Activated T-cell treated with anti-CD3 and anti-CD28 coated beads, Interleukin-2, amount 50 U/mL, for 72 hours (primary cell): ENCODE measurements at regions not wholly inside any gene's neighbourhood (a gene's known extent, or its start where the extent isn't known, plus 50 kb on each side); places are given as distances from the start of the nearest gene placed in this dataset.

Experiments
- ATAC-seq, 2 donors: fragments of 150-1000 bp; cut with Tn5 transposase; replicated peaks in 1 of 2; 2 replicates each; pipeline ENCODE4 v1.10.0; 2021; ENCODE audit warnings: moderate library complexity in 2 of 2, mild to moderate bottlenecking in 1 of 2
- DNase-seq, 2 donors: peaks; one replicate each; pipeline ENCODE4 v3.0.0; 2021 to 2022; ENCODE audit warnings: mixed read lengths in 1 of 2
- H3K27ac Mint-ChIP-seq: one replicate; pipeline ENCODE4 v1.8.0; 2022; ENCODE audit warnings: mild to moderate bottlenecking, moderate library complexity, mixed read lengths
- H3K27me3 Mint-ChIP-seq: one replicate; pipeline ENCODE4 v1.8.0; 2022; ENCODE audit warnings: low read depth, mixed read lengths
- H3K36me3 Mint-ChIP-seq, 2 donors: one replicate each; pipeline ENCODE4 v1.8.0; 2022; ENCODE audit warnings: mixed read lengths in 2 of 2, mild to moderate bottlenecking in 1 of 2; ENCODE audit not compliant: insufficient read depth in 2 of 2
- H3K4me1 Mint-ChIP-seq: one replicate; pipeline ENCODE4 v1.8.0; 2022; ENCODE audit warnings: low read depth, mixed read lengths
- H3K4me3 Mint-ChIP-seq, 2 donors: one replicate each; pipeline ENCODE4 v1.8.0; 2022; ENCODE audit warnings: mild to moderate bottlenecking in 2 of 2, mixed read lengths in 2 of 2, moderate library complexity in 2 of 2
- H3K9me3 Mint-ChIP-seq, 2 donors: one replicate each; pipeline ENCODE4 v1.8.0; 2022; ENCODE audit warnings: mixed read lengths in 2 of 2

GRCh38 chr10:44492678-44493077 is 107.8 kb upstream of the CXCL12 start:
- Mint-ChIP-seq H3K9me3 (peaks cover 5 to 12% of the 10 kb centered on the region in 2 donors), H3K4me1 (no peaks in the 10 kb centered on the region), H3K27ac (no peak overlapping the region), H3K27me3 (no peaks in the 10 kb centered on the region), H3K4me3 (no peak overlapping the region), H3K36me3 (no peaks in the 10 kb centered on the region)
- no peak for ATAC-seq
- no peak for DNase-seq

GRCh38 chr10:44498222-44498621 is 113.3 kb upstream of the CXCL12 start:
- Mint-ChIP-seq H3K9me3 (peaks cover 0 to 2% of the 10 kb centered on the region in 2 donors), H3K36me3 (no peaks in the 10 kb centered on the region), H3K4me1 (no peaks in the 10 kb centered on the region), H3K4me3 (no peak overlapping the region), H3K27ac (no peak overlapping the region), H3K27me3 (no peaks in the 10 kb centered on the region)
- DNase-seq, result no peak
- no peak for ATAC-seq

- H3K9me3 Mint-ChIP-seq, result peaks cover 0 to 2% of the 10 kb centered on the region in 2 donors
- no peaks in the 10 kb centered on the region for H3K36me3 Mint-ChIP-seq
- no peaks in the 10 kb centered on the region for H3K4me1 Mint-ChIP-seq
- no peaks in the 10 kb centered on the region for H3K27me3 Mint-ChIP-seq
- H3K27ac Mint-ChIP-seq, result no peak overlapping the region
- no peak overlapping the region for H3K4me3 Mint-ChIP-seq
- no peak for ATAC-seq
- no peak for DNase-seq
These were observed 115.6 kb upstream of the CXCL12 start for GRCh38 chr10:44500451-44500850.

GRCh38 chr10:44506386-44506785 is 121.5 kb upstream of the CXCL12 start:
- no peak for DNase-seq
- Mint-ChIP-seq H3K4me3 (no peak overlapping the region), H3K27ac (no peak overlapping the region), H3K4me1 (no peaks in the 10 kb centered on the region), H3K9me3 (no peaks in the 10 kb centered on the region), H3K27me3 (no peaks in the 10 kb centered on the region), H3K36me3 (no peaks in the 10 kb centered on the region)
- no peak for ATAC-seq

- Mint-ChIP-seq H3K4me1 (no peaks in the 10 kb centered on the region), H3K4me3 (no peak overlapping the region), H3K27me3 (no peaks in the 10 kb centered on the region), H3K36me3 (no peaks in the 10 kb centered on the region), H3K9me3 (no peaks in the 10 kb centered on the region), H3K27ac (no peak overlapping the region)
- DNase-seq (no peak), ATAC-seq (no peak)
These were observed 125.7 kb upstream of the CXCL12 start for GRCh38 chr10:44510379-44511115.

GRCh38 chr10:44511166-44511565 is 126.3 kb upstream of the CXCL12 start:
- Mint-ChIP-seq H3K9me3 (peaks cover 0 to 2% of the 10 kb centered on the region in 2 donors), H3K4me3 (no peak overlapping the region), H3K36me3 (no peaks in the 10 kb centered on the region), H3K27ac (no peak overlapping the region), H3K27me3 (no peaks in the 10 kb centered on the region), H3K4me1 (no peaks in the 10 kb centered on the region)
- ATAC-seq (no peak), DNase-seq (no peak)

GRCh38 chr10:44511601-44512000 is 126.7 kb upstream of the CXCL12 start:
- H3K27me3 Mint-ChIP-seq, result no peaks in the 10 kb centered on the region
- H3K4me3 Mint-ChIP-seq, result no peak overlapping the region
- ATAC-seq (no peak), DNase-seq (no peak)
- H3K4me1 Mint-ChIP-seq, result no peaks in the 10 kb centered on the region
- no peaks in the 10 kb centered on the region for H3K36me3 Mint-ChIP-seq
- H3K27ac Mint-ChIP-seq, result no peak overlapping the region
- H3K9me3 Mint-ChIP-seq, result peaks cover 0 to 2% of the 10 kb centered on the region in 2 donors

- no peaks in the 10 kb centered on the region for H3K27me3 Mint-ChIP-seq
- no peak for DNase-seq
- H3K36me3 Mint-ChIP-seq, result no peaks in the 10 kb centered on the region
- H3K4me3 Mint-ChIP-seq, result no peak overlapping the region
- no peak overlapping the region for H3K27ac Mint-ChIP-seq
- H3K9me3 Mint-ChIP-seq, result peaks cover 0 to 2% of the 10 kb centered on the region in 2 donors
- no peaks in the 10 kb centered on the region for H3K4me1 Mint-ChIP-seq
- no peak for ATAC-seq
These were observed 127.6 kb upstream of the CXCL12 start for GRCh38 chr10:44512431-44513022.

- ATAC-seq (no peak), DNase-seq (no peak)
- Mint-ChIP-seq H3K27ac (no peak overlapping the region), H3K9me3 (peaks cover 0 to 2% of the 10 kb centered on the region in 2 donors), H3K27me3 (no peaks in the 10 kb centered on the region), H3K4me3 (no peak overlapping the region), H3K36me3 (no peaks in the 10 kb centered on the region), H3K4me1 (no peaks in the 10 kb centered on the region)
These were observed 128.7 kb upstream of the CXCL12 start for GRCh38 chr10:44513591-44513990.

GRCh38 chr10:44516891-44517290 is 132.0 kb upstream of the CXCL12 start:
- Mint-ChIP-seq H3K4me3 (no peak overlapping the region), H3K27ac (no peak overlapping the region), H3K27me3 (no peaks in the 10 kb centered on the region), H3K9me3 (peaks cover 0 to 2% of the 10 kb centered on the region in 2 donors), H3K4me1 (no peaks in the 10 kb centered on the region), H3K36me3 (no peaks in the 10 kb centered on the region)
- no peak for DNase-seq
- no peak for ATAC-seq

- H3K4me3 Mint-ChIP-seq, result no peak overlapping the region
- peaks cover 0 to 2% of the 10 kb centered on the region in 2 donors for H3K9me3 Mint-ChIP-seq
- H3K36me3 Mint-ChIP-seq, result no peaks in the 10 kb centered on the region
- H3K27ac Mint-ChIP-seq, result no peak overlapping the region
- ATAC-seq, result no peak
- no peak for DNase-seq
- no peaks in the 10 kb centered on the region for H3K27me3 Mint-ChIP-seq
- H3K4me1 Mint-ChIP-seq, result no peaks in the 10 kb centered on the region
These were observed 132.7 kb upstream of the CXCL12 start for GRCh38 chr10:44517635-44518034.

- H3K27ac Mint-ChIP-seq, result no peak overlapping the region
- no peaks in the 10 kb centered on the region for H3K27me3 Mint-ChIP-seq
- ATAC-seq, result no peak
- H3K36me3 Mint-ChIP-seq, result no peaks in the 10 kb centered on the region
- no peaks in the 10 kb centered on the region for H3K4me1 Mint-ChIP-seq
- no peak overlapping the region for H3K4me3 Mint-ChIP-seq
- H3K9me3 Mint-ChIP-seq, result peaks cover 2 to 4% of the 10 kb centered on the region in 2 donors
- DNase-seq, result no peak
These were observed 134.5 kb upstream of the CXCL12 start for GRCh38 chr10:44519361-44519760.

GRCh38 chr10:44520651-44521050 is 135.8 kb upstream of the CXCL12 start:
- Mint-ChIP-seq H3K27me3 (no peaks in the 10 kb centered on the region), H3K4me1 (no peaks in the 10 kb centered on the region), H3K9me3 (peaks cover 2 to 7% of the 10 kb centered on the region in 2 donors), H3K27ac (no peak overlapping the region), H3K4me3 (no peak overlapping the region), H3K36me3 (no peaks in the 10 kb centered on the region)
- ATAC-seq (no peak), DNase-seq (no peak)

- Mint-ChIP-seq H3K27me3 (no peaks in the 10 kb centered on the region), H3K4me1 (no peaks in the 10 kb centered on the region), H3K27ac (no peak overlapping the region), H3K4me3 (no peak overlapping the region), H3K36me3 (no peaks in the 10 kb centered on the region), H3K9me3 (peaks cover 6% of the 10 kb centered on the region in 2 donors)
- no peak for DNase-seq
- ATAC-seq, result no peak
These were observed 154.3 kb upstream of the CXCL12 start for GRCh38 chr10:44539178-44539577.
